Heart left ventricle (tissue), 13 donors: ENCODE measurements at regions not wholly inside any gene's neighbourhood (a gene's known extent, or its start where the extent isn't known, plus 50 kb on each side); places are given as distances from the start of the nearest gene placed in this dataset.
"Not testable (repeated sequence)": the region's sequence is repeated elsewhere in the genome, so short reads cannot be mapped to it uniquely, and the experiment has no call there.

ENCODE experiments used
- POLR2A ChIP-seq, 2 donors: fragments of 450-650 bp; IDR thresholded peaks; one replicate each; pipeline ENCODE4 v1.6.1; 2017; ENCODE audit warnings: antibody characterized with exemption in 2 of 2, mild to moderate bottlenecking in 2 of 2, moderate library complexity in 2 of 2
- TF ChIP-seq, protein P1 (sequence below), 12 donors: fragments of 200-600 bp; sonication (generic) in 4 of 12; IDR thresholded peaks; one replicate each; pipeline versions ENCODE4 v1.5.0 to v1.8.0; 2018 to 2022; ENCODE audit warnings: antibody characterized with exemption in 12 of 12, mild to moderate bottlenecking in 5 of 12
- donor health status: ischemic (EF 13 %, LVEDD 7.1; RV severe dilation, severe dysfunction).
- donor health status: DM: no; HTN: yes; CAD: no.
- donor health status: DM: no; HTN: no; CAD: no.
- donor health status: ischemic (EF 25% LVEDD 6.9; RV normal size, moderate dysfunction).
- donor health status: ischemic (EF 25% LVEDD 5.7; RV mildly dilated, moderate dysfunction).
- donor health status: ischemic (EF 35%, LVEDD 5.7; RV mildly dilated, moderate dysfunction).
- donor health status: nonischemic (EF 11% LVEDD 7.7; RV severe dilation, severe dysfunction).
- donor health status: DM: yes; HTN: yes; CAD: no.
- donor health status: PGD.
- donor health status: ischemic (EF 29% LVEDD 5.4; RV normal size, mild dysfunction).
- donor health status: nonischemic (EF 23%, LVEDD 6.1; RV moderate dilation, normal function).

DNA sequence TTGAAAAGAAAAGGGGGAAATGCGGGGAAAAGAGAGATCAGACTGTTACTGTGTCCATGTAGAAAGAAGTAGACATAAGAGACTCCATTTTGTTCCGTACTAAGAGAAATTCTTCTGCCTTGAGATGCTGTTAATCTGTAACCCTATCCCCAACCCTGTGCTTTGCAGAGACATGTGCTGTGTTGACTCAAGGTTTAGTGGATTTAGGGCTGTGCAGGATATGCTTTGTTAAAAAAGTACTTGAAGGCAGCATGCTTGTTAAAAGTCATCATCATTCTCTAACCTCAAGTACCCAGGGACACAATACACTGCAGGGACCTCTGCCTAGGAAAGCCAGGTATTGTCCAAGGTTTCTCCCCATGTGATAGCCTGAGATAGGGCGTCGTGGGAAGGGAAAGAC, 166.3 kb downstream of the GPX5 start:
- TF ChIP-seq, protein P1, sequence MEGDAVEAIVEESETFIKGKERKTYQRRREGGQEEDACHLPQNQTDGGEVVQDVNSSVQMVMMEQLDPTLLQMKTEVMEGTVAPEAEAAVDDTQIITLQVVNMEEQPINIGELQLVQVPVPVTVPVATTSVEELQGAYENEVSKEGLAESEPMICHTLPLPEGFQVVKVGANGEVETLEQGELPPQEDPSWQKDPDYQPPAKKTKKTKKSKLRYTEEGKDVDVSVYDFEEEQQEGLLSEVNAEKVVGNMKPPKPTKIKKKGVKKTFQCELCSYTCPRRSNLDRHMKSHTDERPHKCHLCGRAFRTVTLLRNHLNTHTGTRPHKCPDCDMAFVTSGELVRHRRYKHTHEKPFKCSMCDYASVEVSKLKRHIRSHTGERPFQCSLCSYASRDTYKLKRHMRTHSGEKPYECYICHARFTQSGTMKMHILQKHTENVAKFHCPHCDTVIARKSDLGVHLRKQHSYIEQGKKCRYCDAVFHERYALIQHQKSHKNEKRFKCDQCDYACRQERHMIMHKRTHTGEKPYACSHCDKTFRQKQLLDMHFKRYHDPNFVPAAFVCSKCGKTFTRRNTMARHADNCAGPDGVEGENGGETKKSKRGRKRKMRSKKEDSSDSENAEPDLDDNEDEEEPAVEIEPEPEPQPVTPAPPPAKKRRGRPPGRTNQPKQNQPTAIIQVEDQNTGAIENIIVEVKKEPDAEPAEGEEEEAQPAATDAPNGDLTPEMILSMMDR (IDR thresholded peaks at IDR 0.05): not testable (repeated sequence)
- TF ChIP-seq POLR2A (IDR thresholded peaks at IDR 0.05): not testable (repeated sequence)
